ENCODE measurements at regions not wholly inside any gene's neighbourhood (a gene's known extent, or its start where the extent isn't known, plus 50 kb on each side); places are given as distances from the start of the nearest gene placed in this dataset.

GRCh38 chr6:98470821-98471220 lies 363.6 kb upstream of the POU3F2 start:
- Mint-ChIP-seq H3K4me1 (no peaks in the 10 kb centered on the region), H3K4me3 (no peak overlapping the region)
- no peak overlapping the region for H3K27ac ChIP-seq (ENCODE audit: low read depth, low read length)

DNA sequence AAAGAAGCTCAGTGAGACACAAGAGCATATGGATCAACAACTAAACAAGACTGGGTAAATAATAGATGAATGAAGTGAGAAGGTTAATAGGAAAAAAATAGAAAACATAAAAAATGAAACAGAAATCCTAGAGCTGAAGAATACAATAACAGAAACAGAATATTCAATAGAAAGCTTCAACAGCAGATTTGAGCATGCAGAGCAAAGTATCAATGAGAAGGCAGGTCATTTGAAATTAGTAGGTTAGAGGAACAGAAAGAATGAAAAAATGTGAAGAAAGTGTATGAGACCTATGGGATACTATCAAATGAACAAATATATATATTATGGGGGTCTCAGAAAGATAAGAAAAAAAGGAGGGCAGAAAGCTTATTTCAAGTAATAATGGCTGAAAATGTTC lies 362.9 kb upstream of the POU3F2 start:
- CTCF ChIA-PET (ENCODE audit: partially characterized antibody), result no interaction called here
- Mint-ChIP-seq H3K4me1 (no peaks in the 10 kb centered on the region), H3K9me3 (peaks cover 3 to 21% (median 8%) of the 10 kb centered on the region in 8 donors), H3K4me3 (no peak overlapping the region), H3K36me3 (no peaks in the 10 kb centered on the region), H3K27me3 (peaks cover 0 to 2% of the 10 kb centered on the region in 2 donors), H3K27ac (no peak overlapping the region)
- no peaks in the 10 kb centered on the region for H3K4me1 ChIP-seq (ENCODE audit: insufficient read depth, low read length)
- H3K36me3 ChIP-seq (ENCODE audit: insufficient read depth, low read length), result no peaks in the 10 kb centered on the region
- no peak overlapping the region for H3K27ac ChIP-seq (ENCODE audit: low read depth, low read length)
- no peak for DNase-seq
- no peak overlapping the region for H3K4me3 ChIP-seq (ENCODE audit: low read length in 2 of 2)
- H3K27me3 ChIP-seq (ENCODE audit: insufficient read depth, low read length), result no peaks in the 10 kb centered on the region
- intact Hi-C loops (cut with micrococcal nuclease), result no loop called here
- H3K9me3 ChIP-seq (ENCODE audit: control insufficient read depth in 1 of 2, low read length in 2 of 2), result no peaks in the 10 kb centered on the region
- POLR2A ChIA-PET (ENCODE audit: partially characterized antibody), result no interaction called here

More at GRCh38 chr6:98470821-98471220, 363.6 kb upstream of the POU3F2 start:
- POLR2A ChIA-PET (ENCODE audit: partially characterized antibody), result no interaction called here
- Histone ChIP-seq H3K4me1 (ENCODE audit: insufficient read depth, low read length) (no peaks in the 10 kb centered on the region), H3K4me3 (ENCODE audit: low read length in 2 of 2) (no peak overlapping the region), H3K9me3 (ENCODE audit: control insufficient read depth in 1 of 2, low read length in 2 of 2) (no peaks in the 10 kb centered on the region), H3K27me3 (ENCODE audit: insufficient read depth, low read length) (no peaks in the 10 kb centered on the region), H3K36me3 (ENCODE audit: insufficient read depth, low read length) (no peaks in the 10 kb centered on the region)
- peaks cover 0 to 2% of the 10 kb centered on the region in 2 donors for H3K27me3 Mint-ChIP-seq
- intact Hi-C loops (cut with micrococcal nuclease), result no loop called here
- DNase-seq, result no peak
- CTCF ChIA-PET (ENCODE audit: partially characterized antibody), result no interaction called here
- H3K27ac Mint-ChIP-seq, result no peak overlapping the region
- peaks cover 3 to 21% (median 8%) of the 10 kb centered on the region in 8 donors for H3K9me3 Mint-ChIP-seq
- H3K36me3 Mint-ChIP-seq, result no peaks in the 10 kb centered on the region

- Mint-ChIP-seq H3K4me3 (no peak overlapping the region), H3K27me3 (no peaks in the 10 kb centered on the region), H3K9me3 (peaks cover 0 to 8% (median 3%) of the 10 kb centered on the region in 8 donors), H3K36me3 (no peaks in the 10 kb centered on the region), H3K27ac (no peak overlapping the region), H3K4me1 (no peaks in the 10 kb centered on the region)
- Histone ChIP-seq H3K27me3 (ENCODE audit: insufficient read depth, low read length) (no peaks in the 10 kb centered on the region), H3K4me3 (ENCODE audit: low read length in 2 of 2) (no peak overlapping the region), H3K27ac (ENCODE audit: low read depth, low read length) (no peak overlapping the region), H3K4me1 (ENCODE audit: insufficient read depth, low read length) (no peaks in the 10 kb centered on the region), H3K36me3 (ENCODE audit: insufficient read depth, low read length) (no peaks in the 10 kb centered on the region), H3K9me3 (ENCODE audit: control insufficient read depth in 1 of 2, low read length in 2 of 2) (no peaks in the 10 kb centered on the region)
- DNase-seq, result no peak
- intact Hi-C loops (cut with micrococcal nuclease), result no loop called here
- POLR2A ChIA-PET (ENCODE audit: partially characterized antibody), result no interaction called here
- CTCF ChIA-PET (ENCODE audit: partially characterized antibody), result no interaction called here
Observed at GRCh38 chr6:98477231-98477630, 357.1 kb upstream of the POU3F2 start.

DNA sequence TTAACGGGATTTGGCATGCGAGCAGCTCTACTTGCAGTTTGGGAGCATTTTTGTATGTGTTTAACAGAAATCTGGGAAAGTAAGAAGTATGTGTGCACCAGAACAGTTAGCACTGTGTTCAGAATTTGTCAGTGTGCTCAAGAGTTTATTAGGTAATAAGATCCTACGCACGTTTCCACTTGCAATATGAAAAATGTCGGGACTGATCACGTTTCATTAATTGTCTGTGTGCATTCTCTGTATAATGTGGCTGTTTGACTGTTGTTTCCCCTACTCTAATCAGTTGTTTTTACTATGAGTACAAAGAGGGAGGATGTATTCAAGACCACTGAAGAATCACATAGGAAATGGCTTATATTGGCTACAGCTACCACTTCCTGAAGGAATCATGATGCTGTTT lies 349.7 kb upstream of the POU3F2 start:
- no peaks in the 10 kb centered on the region for H3K9me3 ChIP-seq (ENCODE audit: control insufficient read depth in 1 of 2, low read length in 2 of 2)
- no peaks in the 10 kb centered on the region for H3K4me1 Mint-ChIP-seq
- CTCF ChIA-PET (ENCODE audit: partially characterized antibody), result no interaction called here
- no peak overlapping the region for H3K27ac Mint-ChIP-seq
- H3K36me3 Mint-ChIP-seq, result no peaks in the 10 kb centered on the region
- no peaks in the 10 kb centered on the region for H3K27me3 Mint-ChIP-seq
- H3K4me3 Mint-ChIP-seq, result no peak overlapping the region
- no peak overlapping the region for H3K4me3 ChIP-seq (ENCODE audit: low read length in 2 of 2)
- no peak overlapping the region for H3K27ac ChIP-seq (ENCODE audit: low read depth, low read length)
- no peak for DNase-seq
- no peaks in the 10 kb centered on the region for H3K27me3 ChIP-seq (ENCODE audit: insufficient read depth, low read length)
- POLR2A ChIA-PET (ENCODE audit: partially characterized antibody), result no interaction called here
- H3K4me1 ChIP-seq (ENCODE audit: insufficient read depth, low read length), result no peaks in the 10 kb centered on the region
- intact Hi-C loops (cut with micrococcal nuclease), result no loop called here
- H3K9me3 Mint-ChIP-seq, result peaks cover 0 to 5% (median 2%) of the 10 kb centered on the region in 8 donors
- H3K36me3 ChIP-seq (ENCODE audit: insufficient read depth, low read length), result no peaks in the 10 kb centered on the region

DNA sequence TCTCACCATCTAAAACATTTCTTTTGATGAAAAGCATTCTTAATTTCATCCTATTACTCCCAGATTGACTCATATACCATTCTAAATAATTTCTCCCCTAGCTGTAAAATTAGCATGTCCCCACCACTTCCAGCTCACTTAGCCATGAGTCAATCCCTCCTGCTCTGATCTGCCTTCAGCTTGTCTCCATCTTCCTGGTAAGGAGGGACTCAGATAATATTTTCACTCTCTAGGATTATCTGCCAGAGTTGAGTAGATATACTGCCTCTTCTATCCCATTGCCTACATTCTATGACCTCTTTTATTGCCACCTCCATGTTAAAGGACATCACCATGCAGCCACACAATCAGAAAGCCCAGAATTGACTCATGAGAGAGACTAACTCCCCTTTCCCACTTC lies 348.8 kb upstream of the POU3F2 start:
- no peak for DNase-seq
- Mint-ChIP-seq H3K36me3 (no peaks in the 10 kb centered on the region), H3K27me3 (no peaks in the 10 kb centered on the region), H3K27ac (no peak overlapping the region), H3K9me3 (peaks cover 0 to 2% (median 0%) of the 10 kb centered on the region in 8 donors), H3K4me1 (no peaks in the 10 kb centered on the region), H3K4me3 (no peak overlapping the region)
- H3K27ac ChIP-seq (ENCODE audit: low read depth, low read length), result no peak overlapping the region
- no peaks in the 10 kb centered on the region for H3K4me1 ChIP-seq (ENCODE audit: insufficient read depth, low read length)
- POLR2A ChIA-PET (ENCODE audit: partially characterized antibody), result no interaction called here
- no peaks in the 10 kb centered on the region for H3K27me3 ChIP-seq (ENCODE audit: insufficient read depth, low read length)
- intact Hi-C loops (cut with micrococcal nuclease), result no loop called here
- H3K36me3 ChIP-seq (ENCODE audit: insufficient read depth, low read length), result no peaks in the 10 kb centered on the region
- H3K9me3 ChIP-seq (ENCODE audit: control insufficient read depth in 1 of 2, low read length in 2 of 2), result no peaks in the 10 kb centered on the region
- CTCF ChIA-PET (ENCODE audit: partially characterized antibody), result no interaction called here
- H3K4me3 ChIP-seq (ENCODE audit: low read length in 2 of 2), result no peak overlapping the region

- ChIA-PET CTCF (ENCODE audit: partially characterized antibody) (no interaction called here), POLR2A (ENCODE audit: partially characterized antibody) (no interaction called here)
- H3K4me1 ChIP-seq (ENCODE audit: insufficient read depth, low read length), result no peaks in the 10 kb centered on the region
- Mint-ChIP-seq H3K4me3 (no peak overlapping the region), H3K27me3 (no peaks in the 10 kb centered on the region), H3K27ac (no peak overlapping the region), H3K9me3 (peaks cover 0 to 2% (median 0%) of the 10 kb centered on the region in 8 donors), H3K4me1 (no peaks in the 10 kb centered on the region), H3K36me3 (no peaks in the 10 kb centered on the region)
- no peak for DNase-seq
- no peaks in the 10 kb centered on the region for H3K36me3 ChIP-seq (ENCODE audit: insufficient read depth, low read length)
- H3K4me3 ChIP-seq (ENCODE audit: low read length in 2 of 2), result no peak overlapping the region
- intact Hi-C loops (cut with micrococcal nuclease), result no loop called here
- no peak overlapping the region for H3K27ac ChIP-seq (ENCODE audit: low read depth, low read length)
- H3K27me3 ChIP-seq (ENCODE audit: insufficient read depth, low read length), result no peaks in the 10 kb centered on the region
- H3K9me3 ChIP-seq (ENCODE audit: control insufficient read depth in 1 of 2, low read length in 2 of 2), result no peaks in the 10 kb centered on the region
Observed at GRCh38 chr6:98486057-98486456, 348.3 kb upstream of the POU3F2 start.

GRCh38 chr6:98487612-98488011 lies 346.8 kb upstream of the POU3F2 start:
- H3K4me3 ChIP-seq (ENCODE audit: low read length in 2 of 2), result no peak overlapping the region
- Mint-ChIP-seq H3K9me3 (peaks cover 0 to 2% (median 0%) of the 10 kb centered on the region in 8 donors), H3K4me3 (no peak overlapping the region), H3K4me1 (no peaks in the 10 kb centered on the region), H3K27me3 (no peaks in the 10 kb centered on the region), H3K27ac (no peak overlapping the region), H3K36me3 (no peaks in the 10 kb centered on the region)
- H3K36me3 ChIP-seq (ENCODE audit: insufficient read depth, low read length), result no peaks in the 10 kb centered on the region
- DNase-seq, result no peak
- POLR2A ChIA-PET (ENCODE audit: partially characterized antibody), result no interaction called here
- H3K9me3 ChIP-seq (ENCODE audit: control insufficient read depth in 1 of 2, low read length in 2 of 2), result no peaks in the 10 kb centered on the region
- intact Hi-C loops (cut with micrococcal nuclease), result no loop called here
- H3K27me3 ChIP-seq (ENCODE audit: insufficient read depth, low read length), result no peaks in the 10 kb centered on the region
- H3K27ac ChIP-seq (ENCODE audit: low read depth, low read length), result no peak overlapping the region
- H3K4me1 ChIP-seq (ENCODE audit: insufficient read depth, low read length), result no peaks in the 10 kb centered on the region
- CTCF ChIA-PET (ENCODE audit: partially characterized antibody), result no interaction called here

- Mint-ChIP-seq H3K4me3 (no peak overlapping the region), H3K27ac (no peak overlapping the region), H3K9me3 (peaks cover 0 to 3% (median 0%) of the 10 kb centered on the region in 8 donors), H3K4me1 (no peaks in the 10 kb centered on the region), H3K36me3 (no peaks in the 10 kb centered on the region), H3K27me3 (peaks cover 0 to 2% of the 10 kb centered on the region in 2 donors)
- no peak for DNase-seq
- no peaks in the 10 kb centered on the region for H3K9me3 ChIP-seq (ENCODE audit: control insufficient read depth in 1 of 2, low read length in 2 of 2)
- H3K4me1 ChIP-seq (ENCODE audit: insufficient read depth, low read length), result no peaks in the 10 kb centered on the region
- CTCF ChIA-PET (ENCODE audit: partially characterized antibody), result no interaction called here
- POLR2A ChIA-PET (ENCODE audit: partially characterized antibody), result no interaction called here
- H3K27ac ChIP-seq (ENCODE audit: low read depth, low read length), result no peak overlapping the region
- H3K4me3 ChIP-seq (ENCODE audit: low read length in 2 of 2), result no peak overlapping the region
- H3K27me3 ChIP-seq (ENCODE audit: insufficient read depth, low read length), result no peaks in the 10 kb centered on the region
- intact Hi-C loops (cut with micrococcal nuclease), result no loop called here
- H3K36me3 ChIP-seq (ENCODE audit: insufficient read depth, low read length), result no peaks in the 10 kb centered on the region
Observed at GRCh38 chr6:98498144-98498775, 336.1 kb upstream of the POU3F2 start.

All from CD4-positive, alpha-beta memory T cell (primary cell).